ENCODE measurements at regions not wholly inside any gene's neighbourhood (a gene's known extent, or its start where the extent isn't known, plus 50 kb on each side); places are given as distances from the start of the nearest gene placed in this dataset.

GRCh38 chr3:111244760-111245159, 173.1 kb downstream of the NECTIN3 start:
- no peak for TF ChIP-seq GATA1 (IDR thresholded peaks at IDR 0.05; ENCODE audit: low read depth, low read length)
- no peak for TF ChIP-seq POLR2A (IDR thresholded peaks at IDR 0.05; ENCODE audit: low read length)
- no peak for DNase-seq

- no peak for DNase-seq
- TF ChIP-seq POLR2A (IDR thresholded peaks at IDR 0.05; ENCODE audit: low read length) (no peak), GATA1 (IDR thresholded peaks at IDR 0.05; ENCODE audit: low read depth, low read length) (no peak)
Observed at GRCh38 chr3:111246967-111247760, 175.5 kb downstream of the NECTIN3 start.

DNA sequence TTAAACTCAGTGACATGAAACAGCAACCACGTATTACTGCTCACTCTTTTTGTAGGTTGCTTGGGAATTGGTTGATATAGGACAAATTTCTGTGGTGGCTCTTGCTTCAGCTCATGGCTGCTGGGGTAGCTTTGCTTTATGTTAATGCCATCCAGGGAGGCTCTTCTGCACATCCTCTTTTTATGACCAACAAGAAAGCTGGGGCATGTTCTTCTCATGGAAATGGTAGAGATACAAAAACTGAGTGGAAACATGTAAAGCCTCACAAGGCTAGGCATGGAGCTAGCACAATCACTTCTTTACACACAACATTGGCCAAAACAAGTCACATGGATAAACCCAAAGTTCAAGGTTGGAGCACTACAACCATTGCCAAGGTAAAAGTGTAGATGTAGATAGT, 176.8 kb downstream of the NECTIN3 start:
- no peak for DNase-seq
- TF ChIP-seq POLR2A (IDR thresholded peaks at IDR 0.05; ENCODE audit: low read length) (no peak), GATA1 (IDR thresholded peaks at IDR 0.05; ENCODE audit: low read depth, low read length) (no peak)

DNA sequence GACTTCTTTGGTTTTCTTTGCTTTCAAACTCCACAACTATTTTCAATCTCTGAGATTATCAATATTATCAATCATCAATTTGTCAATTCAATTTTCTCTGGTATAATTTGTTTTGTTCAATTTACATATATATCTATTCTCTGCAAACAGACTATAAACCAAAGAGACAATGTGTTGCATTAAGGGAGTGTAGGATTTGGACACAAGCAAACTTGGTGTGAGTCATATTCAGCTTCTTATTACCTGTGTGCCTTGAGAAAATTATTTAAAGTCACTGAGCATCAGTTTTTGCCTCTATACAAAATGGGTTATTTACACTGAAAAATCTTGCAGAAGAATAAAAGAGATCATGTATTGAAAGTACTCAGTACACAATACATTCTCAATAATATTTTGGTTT, 177.8 kb downstream of the NECTIN3 start:
- no peak for DNase-seq
- TF ChIP-seq POLR2A (IDR thresholded peaks at IDR 0.05; ENCODE audit: low read length) (no peak), GATA1 (IDR thresholded peaks at IDR 0.05; ENCODE audit: low read depth, low read length) (no peak)

GRCh38 chr3:111252779-111253178, 181.2 kb downstream of the NECTIN3 start:
- TF ChIP-seq GATA1 (IDR thresholded peaks at IDR 0.05; ENCODE audit: low read depth, low read length): no peak
- TF ChIP-seq POLR2A (IDR thresholded peaks at IDR 0.05; ENCODE audit: low read length): no peak
- DNase-seq: no peak

DNA sequence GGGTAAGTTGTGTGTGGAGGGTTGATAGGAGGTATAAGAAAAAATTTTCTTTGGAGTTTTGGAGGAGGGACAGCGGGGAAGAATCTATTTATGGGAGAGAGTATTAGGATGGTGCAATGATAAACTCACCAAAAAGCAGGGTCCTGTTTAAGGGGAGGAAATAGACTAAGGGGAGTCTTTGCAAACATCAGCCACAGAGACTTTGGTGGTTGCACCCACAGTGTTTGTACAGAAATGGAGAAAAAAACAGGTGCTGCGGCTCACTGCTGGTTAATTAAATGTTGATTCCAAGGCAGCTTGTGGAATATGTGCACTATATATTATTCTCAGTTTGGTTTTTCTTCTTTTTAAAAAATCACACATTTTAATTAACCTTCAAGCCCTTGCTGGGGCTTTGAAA, 182.1 kb downstream of the NECTIN3 start:
- no peak for TF ChIP-seq POLR2A (IDR thresholded peaks at IDR 0.05; ENCODE audit: low read length)
- TF ChIP-seq GATA1 (IDR thresholded peaks at IDR 0.05; ENCODE audit: low read depth, low read length): no peak
- no peak for DNase-seq

- no peak for TF ChIP-seq POLR2A (IDR thresholded peaks at IDR 0.05; ENCODE audit: low read length)
- no peak for TF ChIP-seq GATA1 (IDR thresholded peaks at IDR 0.05; ENCODE audit: low read depth, low read length)
- DNase-seq: no peak
Observed at GRCh38 chr3:111260878-111261277, 189.3 kb downstream of the NECTIN3 start.

GRCh38 chr3:111269777-111270176, 198.2 kb downstream of the NECTIN3 start:
- no peak for TF ChIP-seq POLR2A (IDR thresholded peaks at IDR 0.05; ENCODE audit: low read length)
- DNase-seq: no peak

GRCh38 chr3:111277226-111277625, 205.6 kb downstream of the NECTIN3 start:
- TF ChIP-seq POLR2A (IDR thresholded peaks at IDR 0.05; ENCODE audit: low read length): no peak
- TF ChIP-seq GATA1 (IDR thresholded peaks at IDR 0.05; ENCODE audit: low read depth, low read length): no peak
- no peak for DNase-seq

GRCh38 chr3:111278959-111279358, 207.3 kb downstream of the NECTIN3 start:
- DNase-seq: no peak
- TF ChIP-seq POLR2A (IDR thresholded peaks at IDR 0.05; ENCODE audit: low read length): no peak
- TF ChIP-seq GATA1 (IDR thresholded peaks at IDR 0.05; ENCODE audit: low read depth, low read length): no peak

DNA sequence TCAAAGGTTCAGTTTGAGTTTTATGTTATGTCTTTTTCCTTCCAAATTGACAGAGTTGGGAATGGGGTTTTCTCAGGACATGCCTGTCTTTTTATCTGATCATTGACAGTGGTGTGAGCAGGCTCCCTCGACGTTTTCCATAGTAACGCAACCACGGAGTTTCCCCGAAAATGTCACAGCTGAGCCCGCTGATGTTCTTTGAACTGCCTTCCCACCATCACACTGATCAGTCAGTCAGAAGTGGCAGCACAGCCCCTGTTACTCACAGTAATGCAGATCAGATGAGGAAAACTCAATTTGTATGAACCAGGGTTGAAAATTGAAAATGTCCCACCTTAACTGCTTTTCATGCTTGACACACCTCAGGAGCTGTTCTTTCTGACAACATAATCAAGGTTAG, 210.4 kb downstream of the NECTIN3 start:
- DNase-seq: no peak
- TF ChIP-seq GATA1 (IDR thresholded peaks at IDR 0.05; ENCODE audit: low read depth, low read length) (no peak), POLR2A (IDR thresholded peaks at IDR 0.05; ENCODE audit: low read length) (no peak)

DNA sequence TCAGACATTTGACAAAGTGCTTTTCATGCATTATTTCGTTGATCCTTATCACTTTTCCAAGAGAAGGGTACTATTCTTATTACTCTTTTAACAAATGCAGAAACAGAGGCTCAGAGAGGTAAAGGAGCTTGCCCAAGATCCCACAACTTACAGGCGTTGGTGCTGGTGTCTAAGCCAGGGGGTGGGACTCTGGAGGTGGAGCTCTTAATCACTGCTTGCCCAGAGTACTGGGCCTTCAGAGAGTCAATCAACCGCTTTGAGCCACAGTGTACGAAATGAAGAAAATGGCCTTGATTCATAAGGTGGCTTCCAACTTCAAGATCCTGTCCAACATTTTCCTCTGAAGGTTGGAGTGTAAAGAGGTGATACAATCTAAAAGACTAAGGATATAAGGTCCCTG, 211.5 kb downstream of the NECTIN3 start:
- TF ChIP-seq POLR2A (IDR thresholded peaks at IDR 0.05; ENCODE audit: low read length) (no peak), GATA1 (IDR thresholded peaks at IDR 0.05; ENCODE audit: low read depth, low read length) (no peak)
- no peak for DNase-seq

- no peak for DNase-seq
- no peak for TF ChIP-seq GATA1 (IDR thresholded peaks at IDR 0.05; ENCODE audit: low read depth, low read length)
Observed at GRCh38 chr3:111284503-111285183, 213.0 kb downstream of the NECTIN3 start.

- DNase-seq: no peak
- TF ChIP-seq GATA1 (IDR thresholded peaks at IDR 0.05; ENCODE audit: low read depth, low read length) (no peak), POLR2A (IDR thresholded peaks at IDR 0.05; ENCODE audit: low read length) (no peak)
Observed at GRCh38 chr3:111285184-111285538, 213.5 kb downstream of the NECTIN3 start.

GRCh38 chr3:111285694-111286093, 214.1 kb downstream of the NECTIN3 start:
- TF ChIP-seq POLR2A (IDR thresholded peaks at IDR 0.05; ENCODE audit: low read length) (no peak), GATA1 (IDR thresholded peaks at IDR 0.05; ENCODE audit: low read depth, low read length) (no peak)
- DNase-seq: no peak

All from erythroblast (primary cell).